NCI-H82 treated with DMSO at 0.1 percent for 48 hours (cell line): ENCODE measurements at regions not wholly inside any gene's neighbourhood (a gene's known extent, or its start where the extent isn't known, plus 50 kb on each side); places are given as distances from the start of the nearest gene placed in this dataset.

Experiments used
- DNase-seq: peaks from one replicate; lab custom pipeline; 2025; ENCODE audit not compliant: unreplicated experiment; lab: John Stamatoyannopoulos, UW

- DNase-seq = no peak
Observed at GRCh38 chr2:217722883-217723472, 279.8 kb downstream of the TNS1 start.

DNA sequence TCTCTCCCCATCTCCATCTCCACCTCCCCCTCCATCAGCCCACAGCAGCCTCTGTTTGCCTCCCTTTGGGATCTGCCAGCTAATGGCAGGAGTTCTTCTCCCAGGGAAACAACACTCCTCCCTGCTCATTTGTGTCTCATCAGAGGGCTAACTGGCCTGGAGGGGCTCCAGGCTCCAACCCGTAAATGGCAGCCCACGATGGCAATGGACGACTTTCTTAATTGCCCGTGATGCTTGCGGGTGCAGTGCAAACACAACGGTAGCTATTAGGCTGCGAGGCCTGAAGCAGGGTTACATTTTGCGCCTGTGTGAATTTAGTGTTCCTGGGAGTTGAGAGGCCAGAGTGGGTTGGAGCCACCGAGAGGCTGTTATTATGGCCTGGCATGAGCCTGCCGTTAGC lies 285.1 kb downstream of the TNS1 start:
- no peak for DNase-seq

GRCh38 chr2:217715484-217715883 lies 287.3 kb downstream of the TNS1 start:
- no peak for DNase-seq

DNA sequence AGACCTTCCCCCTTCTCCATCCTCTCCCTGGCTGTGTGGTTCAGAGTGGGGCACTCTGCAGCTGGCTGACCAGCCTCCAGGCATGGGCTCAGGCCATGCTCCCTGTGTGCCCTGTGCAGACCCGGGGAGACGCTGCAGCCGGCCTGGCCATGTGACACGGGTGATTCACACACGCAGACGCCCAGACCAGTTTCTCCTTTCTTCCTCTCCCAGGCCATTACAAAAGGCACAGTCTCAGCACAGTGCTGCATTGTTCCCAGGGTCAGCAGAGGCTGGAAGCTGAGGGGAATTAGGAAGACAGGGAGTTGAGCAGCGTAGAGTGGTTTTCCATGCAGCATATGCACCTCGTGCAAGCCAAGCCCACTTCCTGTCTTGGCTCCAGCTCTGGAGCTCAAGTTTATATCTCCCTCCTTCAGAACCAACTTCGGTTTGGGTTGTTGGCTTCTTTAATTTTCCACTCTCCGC lies 288.5 kb downstream of the TNS1 start:
- DNase-seq = no peak

GRCh38 chr2:217713395-217714286 lies 289.2 kb downstream of the TNS1 start:
- DNase-seq = peak; percentile 97

GRCh38 chr2:217712431-217712830 lies 290.4 kb downstream of the TNS1 start:
- no peak for DNase-seq

- DNase-seq = no peak
Observed at GRCh38 chr2:217711188-217711587, 291.6 kb downstream of the TNS1 start.

DNA sequence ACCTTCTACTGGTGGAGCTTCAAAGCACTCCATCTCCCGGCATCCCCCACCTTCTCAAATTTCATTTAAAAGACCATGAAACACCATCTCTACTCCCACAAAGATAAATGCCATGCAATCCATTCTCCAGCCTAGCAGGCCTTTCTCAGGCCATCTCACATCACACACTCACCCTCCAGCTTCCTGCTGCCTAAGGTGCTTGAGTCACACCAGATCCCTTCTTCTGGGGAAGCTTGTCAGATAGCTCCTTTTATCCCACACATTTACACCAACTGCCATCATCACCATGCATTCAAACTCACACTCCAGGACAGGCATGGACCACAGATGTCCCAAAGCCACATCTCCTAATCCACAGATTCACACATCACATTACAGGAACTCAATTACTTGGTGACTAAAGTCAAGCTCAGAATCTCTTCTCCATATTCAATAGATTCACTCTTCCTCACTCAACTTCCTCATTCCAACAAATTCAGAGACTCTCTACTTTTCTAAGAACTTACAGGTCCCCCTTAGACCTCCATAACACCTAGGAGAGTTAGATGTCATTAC lies 292.5 kb downstream of the TNS1 start:
- no peak for DNase-seq

GRCh38 chr2:217709478-217710210 lies 293.2 kb downstream of the TNS1 start:
- DNase-seq = no peak

DNA sequence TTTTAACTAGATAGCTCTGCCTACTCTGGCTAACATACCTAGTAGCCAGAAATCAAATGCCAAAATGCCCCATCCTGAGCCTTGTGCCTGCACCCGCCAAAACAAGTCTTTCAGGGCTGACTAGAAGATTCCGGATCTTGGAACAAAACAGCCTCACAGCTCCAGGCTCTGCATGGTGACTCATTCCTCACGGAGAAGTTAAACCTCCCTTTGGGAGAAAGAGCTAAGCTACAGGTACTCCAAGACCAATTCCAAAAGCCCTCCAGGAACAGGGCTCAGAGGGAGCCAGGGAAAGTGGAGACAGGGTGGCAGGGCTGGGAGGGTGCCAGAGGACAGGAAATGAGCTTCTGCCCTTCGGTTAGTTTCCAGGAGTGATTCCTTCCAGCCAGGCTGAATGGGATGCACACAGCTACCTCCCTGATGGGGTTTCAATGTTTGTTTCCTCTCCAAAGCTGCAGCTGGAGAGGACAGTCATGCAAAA lies 295.6 kb downstream of the TNS1 start:
- DNase-seq = no peak

DNA sequence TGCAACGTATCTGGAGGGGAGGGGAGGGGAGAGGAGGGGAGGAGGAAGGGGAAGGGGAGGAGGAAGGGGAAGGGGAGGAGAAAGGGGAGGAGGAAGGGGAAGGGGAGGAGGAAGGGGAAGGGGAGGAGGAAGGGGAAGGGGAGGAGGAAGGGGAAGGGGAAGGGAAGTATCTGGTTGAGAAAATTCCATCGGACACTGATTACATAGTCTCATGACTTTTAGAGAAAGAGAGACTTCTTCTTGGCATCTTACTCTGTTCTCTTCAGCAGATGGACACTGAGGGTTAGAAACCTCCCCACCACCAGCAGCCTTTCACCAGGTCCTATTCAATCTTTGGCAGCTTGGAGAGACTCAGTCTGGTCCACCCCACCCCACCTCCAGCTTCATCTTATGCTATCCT lies 296.3 kb downstream of the TNS1 start:
- DNase-seq = no peak

- no peak for DNase-seq
Observed at GRCh38 chr2:217706095-217706494, 296.7 kb downstream of the TNS1 start.

DNA sequence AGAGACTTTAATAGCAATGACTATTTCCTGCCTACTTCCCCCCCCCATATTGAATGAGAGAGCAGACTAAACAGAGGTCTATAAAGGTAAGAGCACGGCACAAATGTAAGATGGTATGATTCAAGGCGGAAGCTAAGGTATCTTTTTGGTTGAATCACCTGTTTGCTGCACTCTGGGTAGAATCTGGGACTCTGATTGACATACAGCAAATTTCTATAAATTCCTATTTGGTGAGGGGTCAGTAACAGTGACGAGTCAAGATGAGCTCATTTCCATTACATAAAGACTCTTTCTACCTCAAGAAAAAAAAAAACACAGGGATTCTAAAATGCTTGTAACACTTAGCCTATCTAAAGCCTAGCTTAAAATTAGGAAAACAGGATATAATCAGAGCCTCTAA lies 297.3 kb downstream of the TNS1 start:
- DNase-seq = no peak

GRCh38 chr2:217703999-217704398 lies 298.8 kb downstream of the TNS1 start:
- no peak for DNase-seq

GRCh38 chr2:217703102-217703501 lies 299.7 kb downstream of the TNS1 start:
- DNase-seq = no peak

DNA sequence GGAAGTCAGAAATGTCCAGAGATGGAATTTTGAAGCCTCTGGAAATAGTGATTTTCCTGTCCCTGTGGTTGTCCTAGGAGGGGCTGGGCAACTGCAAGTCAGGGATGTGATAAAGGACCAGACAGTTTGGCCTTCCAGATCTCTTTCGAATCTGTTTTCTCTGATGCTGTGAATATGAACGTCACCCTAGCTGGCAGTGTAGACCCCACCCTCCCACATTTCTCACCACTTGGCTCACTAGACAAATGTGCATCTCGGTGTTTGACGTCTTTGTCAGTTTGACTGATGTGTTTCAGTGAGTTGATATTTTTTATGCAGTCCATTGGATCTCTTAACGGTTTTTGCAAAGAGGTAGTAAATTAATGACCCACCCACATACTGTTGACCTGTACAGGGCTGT lies 301.2 kb downstream of the TNS1 start:
- no peak for DNase-seq

GRCh38 chr2:217698691-217699090 lies 304.1 kb downstream of the TNS1 start:
- no peak for DNase-seq

DNA sequence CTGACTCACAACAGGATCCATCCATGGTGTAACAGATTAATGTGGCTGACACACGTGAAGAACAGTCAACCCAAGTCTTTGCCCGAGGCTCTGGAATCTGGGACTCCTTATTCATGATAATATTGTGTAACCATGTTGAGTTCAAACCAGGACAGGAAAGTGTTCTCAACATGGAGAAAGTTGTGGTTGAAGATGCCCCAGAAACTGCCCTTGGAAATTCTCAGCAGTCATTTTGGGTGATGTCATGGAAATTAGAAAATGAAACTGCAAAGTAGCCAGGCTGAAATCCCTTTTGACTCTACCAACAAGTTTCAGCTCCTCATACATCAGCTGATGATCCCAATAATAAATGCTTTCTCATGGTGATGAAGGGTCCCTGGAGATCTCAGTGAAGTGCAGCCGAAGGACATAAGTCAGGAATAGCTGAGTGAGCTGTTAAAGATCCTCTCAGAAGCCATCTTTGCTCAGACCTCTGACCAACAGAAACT lies 307.7 kb downstream of the TNS1 start:
- DNase-seq = no peak

- no peak for DNase-seq
Observed at GRCh38 chr2:217694291-217694690, 308.5 kb downstream of the TNS1 start.

- DNase-seq = no peak
Observed at GRCh38 chr2:217693363-217693762, 309.4 kb downstream of the TNS1 start.
